BE2C (cell line): ENCODE measurements at regions not wholly inside any gene's neighbourhood (a gene's known extent, or its start where the extent isn't known, plus 50 kb on each side); places are given as distances from the start of the nearest gene placed in this dataset.

ENCODE experiments used
- DNase-seq: peaks from one replicate; pipeline ENCODE4 v3.0.0-alpha.2; 2020
- H3K27me3 ChIP-seq: fragments of 250-450 bp; sonication (Bioruptor Pico); 2 replicates; pipeline ENCODE4 v1.5.1; 2020; ENCODE audit warnings: mild to moderate bottlenecking
- H3K36me3 ChIP-seq: fragments of 250-450 bp; sonication (Bioruptor Pico); 2 replicates; pipeline ENCODE4 v1.5.1; 2020; ENCODE audit warnings: mild to moderate bottlenecking
- H3K4me1 ChIP-seq: fragments of 250-450 bp; sonication (Bioruptor Pico); 2 replicates; pipeline ENCODE4 v1.5.1; 2020
- H3K4me3 ChIP-seq: 2 replicates; pipeline ENCODE4 v1.5.1; 2011; ENCODE audit warnings: low read depth, low read length
- H3K9me3 ChIP-seq: fragments of 250-450 bp; sonication (Bioruptor Pico); 2 replicates; pipeline ENCODE4 v1.5.1; 2020
- TF ChIP-seq, protein P1 (sequence below): IDR thresholded peaks from 2 replicates; pipeline ENCODE4 v1.5.1; 2012; ENCODE audit warnings: mild to moderate bottlenecking, low read depth, low read length

DNA sequence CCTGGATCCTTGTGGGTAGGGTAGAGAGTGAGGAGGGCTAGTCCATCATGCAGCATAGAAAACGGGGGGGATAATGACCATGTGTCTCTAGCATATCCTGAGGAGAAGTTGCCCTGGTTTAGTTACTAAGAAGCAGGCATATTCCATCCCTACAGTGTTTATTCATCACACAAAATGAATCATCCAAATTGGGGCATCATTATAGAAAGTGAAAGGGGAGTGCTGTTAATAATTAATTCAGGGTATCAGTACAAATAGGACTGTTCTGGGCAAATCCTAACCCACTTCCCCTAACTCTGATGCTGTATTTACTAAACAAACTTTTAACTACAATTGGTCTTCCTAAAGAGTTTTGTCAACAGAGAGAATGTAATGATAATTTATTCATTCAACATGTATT is 281.1 kb upstream of the ARX start:
- H3K27me3 ChIP-seq = no peaks in the 10 kb centered on the region
- DNase-seq = no peak
- no peaks in the 10 kb centered on the region for H3K9me3 ChIP-seq
- no peaks in the 10 kb centered on the region for H3K4me1 ChIP-seq
- TF ChIP-seq, protein P1, sequence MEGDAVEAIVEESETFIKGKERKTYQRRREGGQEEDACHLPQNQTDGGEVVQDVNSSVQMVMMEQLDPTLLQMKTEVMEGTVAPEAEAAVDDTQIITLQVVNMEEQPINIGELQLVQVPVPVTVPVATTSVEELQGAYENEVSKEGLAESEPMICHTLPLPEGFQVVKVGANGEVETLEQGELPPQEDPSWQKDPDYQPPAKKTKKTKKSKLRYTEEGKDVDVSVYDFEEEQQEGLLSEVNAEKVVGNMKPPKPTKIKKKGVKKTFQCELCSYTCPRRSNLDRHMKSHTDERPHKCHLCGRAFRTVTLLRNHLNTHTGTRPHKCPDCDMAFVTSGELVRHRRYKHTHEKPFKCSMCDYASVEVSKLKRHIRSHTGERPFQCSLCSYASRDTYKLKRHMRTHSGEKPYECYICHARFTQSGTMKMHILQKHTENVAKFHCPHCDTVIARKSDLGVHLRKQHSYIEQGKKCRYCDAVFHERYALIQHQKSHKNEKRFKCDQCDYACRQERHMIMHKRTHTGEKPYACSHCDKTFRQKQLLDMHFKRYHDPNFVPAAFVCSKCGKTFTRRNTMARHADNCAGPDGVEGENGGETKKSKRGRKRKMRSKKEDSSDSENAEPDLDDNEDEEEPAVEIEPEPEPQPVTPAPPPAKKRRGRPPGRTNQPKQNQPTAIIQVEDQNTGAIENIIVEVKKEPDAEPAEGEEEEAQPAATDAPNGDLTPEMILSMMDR = no peak
- H3K36me3 ChIP-seq = no peaks in the 10 kb centered on the region
- no peak overlapping the region for H3K4me3 ChIP-seq

DNA sequence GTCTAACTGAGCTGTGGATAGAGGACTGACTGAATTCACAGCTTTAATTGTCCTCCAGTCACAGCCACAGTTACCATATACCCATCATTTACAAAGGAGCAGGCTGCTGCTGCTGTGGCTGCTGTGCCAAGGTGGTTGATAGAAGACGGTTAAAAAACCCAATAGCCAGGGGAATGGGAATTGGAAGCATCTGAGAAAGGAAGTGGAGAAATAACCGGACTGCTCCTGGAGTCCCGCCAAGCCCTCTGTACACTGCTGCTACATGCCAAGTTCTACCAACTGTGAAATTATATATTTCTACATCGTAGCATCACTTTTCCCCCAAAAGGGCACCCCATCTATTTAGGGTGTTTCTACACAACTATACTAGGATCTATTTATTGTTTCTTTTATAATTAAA is 279.7 kb upstream of the ARX start:
- H3K36me3 ChIP-seq = no peaks in the 10 kb centered on the region
- H3K27me3 ChIP-seq = no peaks in the 10 kb centered on the region
- DNase-seq = no peak
- H3K4me1 ChIP-seq = 0 out of 2 replicates have a peak, but pooled peaks cover 5% of the 10 kb centered on the region
- no peaks in the 10 kb centered on the region for H3K9me3 ChIP-seq
- TF ChIP-seq, protein P1 = no peak
- H3K4me3 ChIP-seq = no peak overlapping the region

DNA sequence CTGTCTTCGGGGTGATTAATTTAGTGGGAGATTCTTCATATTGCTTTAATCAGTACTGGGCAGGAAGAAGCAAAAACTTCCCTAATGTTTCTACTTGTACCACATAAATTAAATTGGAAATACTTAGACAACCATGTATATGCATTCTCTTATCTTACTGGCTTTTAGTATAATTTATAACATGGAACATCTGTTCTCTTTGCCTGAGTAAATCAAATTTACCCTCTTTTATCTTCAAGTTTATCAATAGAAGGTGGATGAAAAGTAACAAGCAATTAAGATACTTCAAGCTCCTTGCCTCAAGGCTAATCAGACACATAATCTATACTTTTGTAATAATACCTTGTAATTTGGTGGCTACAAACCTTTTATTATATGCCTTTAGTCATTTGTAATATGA is 274.4 kb upstream of the ARX start:
- Histone ChIP-seq H3K27me3 (no peaks in the 10 kb centered on the region), H3K4me3 (no peak overlapping the region), H3K4me1 (peaks cover 9% of the 10 kb centered on the region; the same call in 1 of the 2 replicates), H3K36me3 (no peaks in the 10 kb centered on the region), H3K9me3 (no peaks in the 10 kb centered on the region)
- no peak for DNase-seq
- TF ChIP-seq, protein P1 = no peak

DNA sequence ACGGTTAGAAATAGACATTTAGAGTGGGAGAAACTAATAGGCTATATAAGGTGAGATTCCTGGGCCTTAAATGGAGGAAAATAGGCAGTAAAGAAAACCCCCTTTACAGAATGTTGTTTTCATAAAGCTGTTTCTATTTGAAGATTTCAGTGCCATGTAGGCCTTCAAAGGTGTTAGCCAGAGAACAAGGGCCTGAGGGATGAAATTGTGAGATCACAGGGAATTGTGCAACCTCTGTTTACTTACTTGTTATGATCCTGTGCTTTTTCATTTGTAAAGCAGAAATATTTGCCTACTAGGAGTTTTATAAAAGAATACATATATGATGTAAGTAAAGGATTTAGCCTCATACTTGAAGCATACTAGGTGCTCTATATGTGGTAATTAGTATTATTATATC is 272.9 kb upstream of the ARX start:
- Histone ChIP-seq H3K4me1 (peaks cover 9% of the 10 kb centered on the region; the same call in 1 of the 2 replicates), H3K4me3 (no peak overlapping the region), H3K9me3 (no peaks in the 10 kb centered on the region), H3K27me3 (no peaks in the 10 kb centered on the region), H3K36me3 (no peaks in the 10 kb centered on the region)
- DNase-seq = no peak
- TF ChIP-seq, protein P1 = no peak

DNA sequence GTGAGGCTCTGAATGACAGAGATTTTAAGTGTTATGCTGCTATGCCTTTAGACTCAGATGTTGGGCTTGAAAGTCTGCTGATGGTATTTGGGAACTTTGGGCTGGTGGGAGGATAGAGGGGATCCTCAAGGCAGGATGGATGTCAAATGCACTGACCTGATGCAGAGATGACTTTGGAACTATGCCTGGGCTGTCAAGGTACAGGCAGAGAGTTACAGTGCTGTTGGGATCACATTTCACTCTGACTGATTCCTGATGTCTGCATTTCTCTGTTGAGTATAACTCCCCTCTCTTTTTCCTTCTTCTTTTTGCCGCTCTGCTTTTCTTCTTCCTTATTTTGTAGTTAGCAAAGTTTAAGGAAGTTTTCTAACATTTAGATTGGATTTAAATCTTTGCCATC is 271.8 kb upstream of the ARX start:
- no peak overlapping the region for H3K4me3 ChIP-seq
- TF ChIP-seq, protein P1 = no peak
- no peaks in the 10 kb centered on the region for H3K9me3 ChIP-seq
- H3K27me3 ChIP-seq = no peaks in the 10 kb centered on the region
- peaks cover 9% of the 10 kb centered on the region; the same call in 1 of the 2 replicates for H3K4me1 ChIP-seq
- DNase-seq = no peak
- no peaks in the 10 kb centered on the region for H3K36me3 ChIP-seq

DNA sequence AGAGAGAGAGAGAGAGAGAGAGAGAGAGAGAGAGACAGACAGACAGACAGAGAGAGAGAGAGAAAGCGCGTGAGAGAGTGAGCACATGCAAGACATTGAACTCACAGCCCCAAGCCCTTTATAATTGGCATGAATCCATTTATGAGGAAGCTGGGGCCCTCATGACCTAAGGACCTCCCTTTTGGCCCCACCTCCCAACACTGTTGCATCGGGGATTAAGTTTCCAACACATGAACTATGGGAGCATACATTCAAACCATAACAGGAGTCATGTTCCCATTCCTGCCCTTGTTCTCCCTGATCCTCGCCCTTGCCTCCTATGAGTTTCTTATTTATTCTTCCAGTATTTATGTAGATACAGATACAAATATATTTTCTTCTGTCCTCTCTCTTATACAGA is 269.8 kb upstream of the ARX start:
- H3K36me3 ChIP-seq = no peaks in the 10 kb centered on the region
- TF ChIP-seq, protein P1 = no peak
- DNase-seq = no peak
- no peaks in the 10 kb centered on the region for H3K27me3 ChIP-seq
- H3K9me3 ChIP-seq = no peaks in the 10 kb centered on the region
- peaks cover 5% of the 10 kb centered on the region; the same call in 1 of the 2 replicates for H3K4me1 ChIP-seq
- H3K4me3 ChIP-seq = no peak overlapping the region
